Amniotic epithelial cell (primary cell): ENCODE measurements at regions not wholly inside any gene's neighbourhood (a gene's known extent, or its start where the extent isn't known, plus 50 kb on each side); places are given as distances from the start of the nearest gene placed in this dataset.
"Not testable (repeated sequence)": the region's sequence is repeated elsewhere in the genome, so short reads cannot be mapped to it uniquely, and the experiment has no call there.

ENCODE experiments used
- DNase-seq: peaks from one replicate; pipeline ENCODE4 v3.0.0-alpha.2; 2010; ENCODE audit warnings: low read depth

GRCh38 chr2:238521002-238521401, 94.3 kb downstream of the ASB1 start:
- no peak for DNase-seq

- no peak for DNase-seq
Measured at GRCh38 chr2:238521870-238522269, 95.1 kb downstream of the ASB1 start.

GRCh38 chr2:238523158-238524110, 96.7 kb downstream of the ASB1 start:
- DNase-seq: no peak

GRCh38 chr2:238524426-238524983, 97.8 kb downstream of the ASB1 start:
- no peak for DNase-seq

- DNase-seq: no peak
Measured at GRCh38 chr2:238525990-238526389, 99.3 kb downstream of the ASB1 start.

GRCh38 chr2:238527565-238527964, 100.8 kb downstream of the ASB1 start:
- DNase-seq: peak; percentile 31

- no peak for DNase-seq
Measured at GRCh38 chr2:238528953-238529781, 102.4 kb downstream of the ASB1 start.

- not testable (repeated sequence) for DNase-seq
Measured at GRCh38 chr2:238531017-238531645, 104.4 kb downstream of the ASB1 start.

- DNase-seq: not testable (repeated sequence)
Measured at GRCh38 chr2:238543732-238544131, 117.0 kb downstream of the ASB1 start.

GRCh38 chr2:238548902-238549462, 122.3 kb downstream of the ASB1 start:
- no peak for DNase-seq

- no peak for DNase-seq
Measured at GRCh38 chr2:238549866-238550265, 123.1 kb downstream of the ASB1 start.

- peak; percentile 8 for DNase-seq
Measured at GRCh38 chr2:238551091-238551490, 124.4 kb downstream of the ASB1 start.

- no peak for DNase-seq
Measured at GRCh38 chr2:238552226-238552625, 125.5 kb downstream of the ASB1 start.

GRCh38 chr2:238553159-238553558, 126.4 kb downstream of the ASB1 start:
- DNase-seq: no peak

- no peak for DNase-seq
Measured at GRCh38 chr2:238554468-238555315, 128.0 kb downstream of the ASB1 start.

- no peak for DNase-seq
Measured at GRCh38 chr2:238555786-238556542, 129.2 kb downstream of the ASB1 start.

GRCh38 chr2:238557431-238557830, 130.7 kb downstream of the ASB1 start:
- DNase-seq: no peak

GRCh38 chr2:238557936-238558335, 131.2 kb downstream of the ASB1 start:
- no peak for DNase-seq

- DNase-seq: no peak
Measured at GRCh38 chr2:238558456-238559099, 131.9 kb downstream of the ASB1 start.

- no peak for DNase-seq
Measured at GRCh38 chr2:238560234-238560633, 133.5 kb downstream of the ASB1 start.
